Gastroesophageal sphincter (tissue), 3 donors: ENCODE measurements at regions not wholly inside any gene's neighbourhood (a gene's known extent, or its start where the extent isn't known, plus 50 kb on each side); places are given as distances from the start of the nearest gene placed in this dataset.

ENCODE experiments used
- EP300 ChIP-seq: sonication (generic); formaldehyde crosslinking; IDR thresholded peaks from one replicate; pipeline ENCODE4 v1.6.1; 2017; ENCODE audit warnings: antibody characterized with exemption, mild to moderate bottlenecking
- POLR2A ChIP-seq, 2 donors: fragments of 450-650 bp; IDR thresholded peaks; one replicate each; pipeline ENCODE4 v1.6.1; 2017; ENCODE audit warnings: antibody characterized with exemption in 2 of 2, mild to moderate bottlenecking in 2 of 2, moderate library complexity in 1 of 2
- POLR2AphosphoS5 ChIP-seq: sonication (generic); formaldehyde crosslinking; IDR thresholded peaks from one replicate; pipeline ENCODE4 v1.6.1; 2017; ENCODE audit warnings: antibody characterized with exemption
- TF ChIP-seq, protein P1 (sequence below), 4 experiments: fragments of 200-600 bp in 2 of 4; fragments of 450-650 bp in 2 of 4; sonication (generic) in 1 of 4; IDR thresholded peaks; one replicate each; pipeline ENCODE4 v1.5.1; 2017 to 2019; ENCODE audit warnings: antibody characterized with exemption in 4 of 4, mild to moderate bottlenecking in 2 of 4, moderate library complexity in 2 of 4

GRCh38 chr20:61053487-61053886 is 198.6 kb upstream of the CDH4 start:
- TF ChIP-seq, protein P1, sequence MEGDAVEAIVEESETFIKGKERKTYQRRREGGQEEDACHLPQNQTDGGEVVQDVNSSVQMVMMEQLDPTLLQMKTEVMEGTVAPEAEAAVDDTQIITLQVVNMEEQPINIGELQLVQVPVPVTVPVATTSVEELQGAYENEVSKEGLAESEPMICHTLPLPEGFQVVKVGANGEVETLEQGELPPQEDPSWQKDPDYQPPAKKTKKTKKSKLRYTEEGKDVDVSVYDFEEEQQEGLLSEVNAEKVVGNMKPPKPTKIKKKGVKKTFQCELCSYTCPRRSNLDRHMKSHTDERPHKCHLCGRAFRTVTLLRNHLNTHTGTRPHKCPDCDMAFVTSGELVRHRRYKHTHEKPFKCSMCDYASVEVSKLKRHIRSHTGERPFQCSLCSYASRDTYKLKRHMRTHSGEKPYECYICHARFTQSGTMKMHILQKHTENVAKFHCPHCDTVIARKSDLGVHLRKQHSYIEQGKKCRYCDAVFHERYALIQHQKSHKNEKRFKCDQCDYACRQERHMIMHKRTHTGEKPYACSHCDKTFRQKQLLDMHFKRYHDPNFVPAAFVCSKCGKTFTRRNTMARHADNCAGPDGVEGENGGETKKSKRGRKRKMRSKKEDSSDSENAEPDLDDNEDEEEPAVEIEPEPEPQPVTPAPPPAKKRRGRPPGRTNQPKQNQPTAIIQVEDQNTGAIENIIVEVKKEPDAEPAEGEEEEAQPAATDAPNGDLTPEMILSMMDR (IDR thresholded peaks at IDR 0.05): no peak
- TF ChIP-seq POLR2A (IDR thresholded peaks at IDR 0.05) (no peak), EP300 (no peak), POLR2AphosphoS5 (no peak)
